ENCODE measurements at regions not wholly inside any gene's neighbourhood (a gene's known extent, or its start where the extent isn't known, plus 50 kb on each side); places are given as distances from the start of the nearest gene placed in this dataset.
"Not testable (repeated sequence)": the region's sequence is repeated elsewhere in the genome, so short reads cannot be mapped to it uniquely, and the experiment has no call there.

DNA sequence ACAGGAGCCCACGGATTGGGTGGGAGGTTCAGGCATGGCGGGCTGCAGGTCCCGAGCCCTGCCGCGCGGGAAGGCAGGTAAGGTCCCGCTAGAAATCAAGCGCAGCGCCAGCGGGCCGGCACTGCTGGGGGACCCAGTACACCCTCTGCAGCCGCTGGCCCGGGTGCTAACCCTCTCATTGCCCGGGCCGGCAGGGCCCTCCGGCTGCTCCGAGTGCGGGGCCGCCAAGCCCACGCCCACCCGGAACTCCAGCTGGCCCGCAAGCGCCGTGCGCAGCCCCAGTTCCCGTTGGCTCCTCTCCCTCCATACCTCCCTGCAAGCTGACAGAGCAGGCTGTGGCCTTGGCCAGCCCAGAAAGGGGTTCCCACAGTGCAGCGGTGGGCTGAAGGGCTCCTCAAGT is 156.8 kb upstream of the GIMD1 start:
- H3K27ac Mint-ChIP-seq; H3K4me3 Mint-ChIP-seq; POLR2A ChIA-PET; H3K4me1 Mint-ChIP-seq (ENCODE audit: low read depth); ATAC-seq; H3K36me3 Mint-ChIP-seq (ENCODE audit: low read depth); H3K9me3 Mint-ChIP-seq (ENCODE audit: insufficient read depth); CTCF ChIA-PET; DNase-seq; H3K27me3 Mint-ChIP-seq (ENCODE audit: low read depth): not testable (repeated sequence)

- CTCF ChIA-PET; DNase-seq; H3K4me3 Mint-ChIP-seq; H3K36me3 Mint-ChIP-seq (ENCODE audit: low read depth); POLR2A ChIA-PET; H3K9me3 Mint-ChIP-seq (ENCODE audit: insufficient read depth); H3K4me1 Mint-ChIP-seq (ENCODE audit: low read depth); H3K27ac Mint-ChIP-seq; ATAC-seq; H3K27me3 Mint-ChIP-seq (ENCODE audit: low read depth): not testable (repeated sequence)
Measured at GRCh38 chr4:106524772-106525171, 156.2 kb upstream of the GIMD1 start.

DNA sequence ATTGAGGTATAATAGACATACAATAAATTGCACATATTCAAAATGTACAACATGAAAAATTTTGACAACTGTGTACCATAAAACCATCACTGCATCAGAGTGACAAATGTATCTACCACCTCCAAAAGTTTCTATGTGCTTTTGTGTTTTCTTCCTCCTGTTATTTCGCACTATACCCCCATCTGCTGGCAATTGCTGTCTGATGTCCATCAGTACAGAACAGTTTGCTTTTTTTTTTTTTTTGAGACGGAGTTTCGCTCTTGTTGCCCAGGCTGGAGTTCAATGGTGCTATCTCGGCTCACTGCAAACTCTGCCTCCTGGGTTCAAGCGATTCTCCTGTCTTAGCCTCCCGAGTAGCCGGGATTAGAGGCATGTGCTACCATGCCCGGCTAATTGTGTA is 154.3 kb upstream of the GIMD1 start:
- H3K4me3 Mint-ChIP-seq, result no peak overlapping the region
- no peak overlapping the region for H3K27ac Mint-ChIP-seq
- no peaks in the 10 kb centered on the region for H3K27me3 Mint-ChIP-seq (ENCODE audit: low read depth)

DNA sequence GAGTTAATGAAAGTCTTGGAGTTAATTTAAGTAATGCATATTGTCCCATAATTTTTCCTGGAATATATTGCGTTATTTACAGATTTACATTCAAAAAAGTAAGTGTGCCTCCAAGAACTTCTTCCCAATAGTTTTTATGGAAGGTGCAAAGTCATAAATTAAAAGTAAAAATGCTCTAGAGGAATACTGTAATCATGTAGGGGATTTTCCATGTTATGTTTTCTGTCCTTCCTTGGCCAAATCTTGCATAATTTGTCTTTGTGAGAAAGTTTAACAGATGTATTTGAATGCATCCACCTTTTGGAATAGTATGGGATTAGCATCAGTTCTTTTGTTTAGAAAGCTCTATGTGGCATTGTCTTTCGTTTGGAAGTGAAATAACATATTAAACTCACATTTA is 144.1 kb upstream of the GIMD1 start:
- ATAC-seq (no peak), DNase-seq (no peak)
- no peak overlapping the region for H3K4me3 Mint-ChIP-seq
- no peaks in the 10 kb centered on the region for H3K4me1 Mint-ChIP-seq (ENCODE audit: low read depth)
- no peaks in the 10 kb centered on the region for H3K36me3 Mint-ChIP-seq (ENCODE audit: low read depth)
- no peaks in the 10 kb centered on the region for H3K9me3 Mint-ChIP-seq (ENCODE audit: insufficient read depth)
- ChIA-PET POLR2A (no interaction called here), CTCF (no interaction called here)
- H3K27me3 Mint-ChIP-seq (ENCODE audit: low read depth), result no peaks in the 10 kb centered on the region
- H3K27ac Mint-ChIP-seq, result no peak overlapping the region

More for the DNA sequence above, 154.3 kb upstream of the GIMD1 start:
- no peak for ATAC-seq
- Mint-ChIP-seq H3K4me1 (ENCODE audit: low read depth) (no peaks in the 10 kb centered on the region), H3K36me3 (ENCODE audit: low read depth) (no peaks in the 10 kb centered on the region), H3K9me3 (ENCODE audit: insufficient read depth) (no peaks in the 10 kb centered on the region)
- no peak for DNase-seq
- ChIA-PET CTCF (no interaction called here), POLR2A (no interaction called here)

GRCh38 chr4:106507440-106507839 is 138.9 kb upstream of the GIMD1 start:
- no peak for ATAC-seq
- Mint-ChIP-seq H3K4me1 (ENCODE audit: low read depth) (no peaks in the 10 kb centered on the region), H3K9me3 (ENCODE audit: insufficient read depth) (no peaks in the 10 kb centered on the region), H3K4me3 (no peak overlapping the region), H3K27me3 (ENCODE audit: low read depth) (peaks cover 2% of the 10 kb centered on the region), H3K27ac (no peak overlapping the region), H3K36me3 (ENCODE audit: low read depth) (no peaks in the 10 kb centered on the region)
- CTCF ChIA-PET, result no interaction called here
- no peak for DNase-seq
- POLR2A ChIA-PET, result no interaction called here

- ATAC-seq (no peak), DNase-seq (no peak)
- Mint-ChIP-seq H3K27ac (no peak overlapping the region), H3K9me3 (ENCODE audit: insufficient read depth) (no peaks in the 10 kb centered on the region), H3K36me3 (ENCODE audit: low read depth) (no peaks in the 10 kb centered on the region), H3K4me3 (no peak overlapping the region), H3K27me3 (ENCODE audit: low read depth) (peaks cover 6% of the 10 kb centered on the region), H3K4me1 (ENCODE audit: low read depth) (peaks cover 2% of the 10 kb centered on the region)
- POLR2A ChIA-PET, result no interaction called here
- CTCF ChIA-PET, result interaction anchor here (1.2 to 2.2 kb wide), 2 partner anchors 134 to 237 kb away, joined by 5 to 8 read pairs; no protein-coding TSS in a partner anchor
Measured at GRCh38 chr4:106503116-106504050, 134.8 kb upstream of the GIMD1 start.

GRCh38 chr4:106502106-106502699 is 133.6 kb upstream of the GIMD1 start:
- ATAC-seq (peak; percentile 61), DNase-seq (peak; percentile 55)
- no peak overlapping the region for H3K27ac Mint-ChIP-seq
- no peaks in the 10 kb centered on the region for H3K9me3 Mint-ChIP-seq (ENCODE audit: insufficient read depth)
- ChIA-PET POLR2A (no interaction called here), CTCF (no interaction called here)
- peaks cover 2% of the 10 kb centered on the region for H3K4me1 Mint-ChIP-seq (ENCODE audit: low read depth)
- H3K36me3 Mint-ChIP-seq (ENCODE audit: low read depth), result no peaks in the 10 kb centered on the region
- no peak overlapping the region for H3K4me3 Mint-ChIP-seq
- peaks cover 6% of the 10 kb centered on the region for H3K27me3 Mint-ChIP-seq (ENCODE audit: low read depth)

DNA sequence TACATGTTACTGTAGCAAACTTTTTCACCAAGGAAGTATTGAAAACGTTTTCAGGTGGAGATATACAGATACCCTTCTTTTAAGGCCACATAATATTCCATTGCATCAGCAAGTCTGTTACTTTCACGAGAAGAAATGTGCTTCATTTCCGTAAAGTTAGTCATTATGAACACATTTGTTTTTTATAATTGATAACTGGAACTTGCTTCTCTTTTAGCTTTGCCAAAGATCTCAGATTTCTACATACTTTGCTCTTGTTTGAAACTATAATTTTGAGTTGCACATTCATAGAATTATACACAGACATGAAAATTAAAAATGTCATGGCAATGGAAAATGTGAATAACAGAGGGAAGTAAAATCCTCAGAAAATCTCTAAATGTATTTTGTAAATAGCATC is 128.7 kb upstream of the GIMD1 start:
- Mint-ChIP-seq H3K9me3 (ENCODE audit: insufficient read depth) (no peaks in the 10 kb centered on the region), H3K27me3 (ENCODE audit: low read depth) (peaks cover 3% of the 10 kb centered on the region), H3K27ac (no peak overlapping the region), H3K4me1 (ENCODE audit: low read depth) (peaks cover 1% of the 10 kb centered on the region), H3K4me3 (no peak overlapping the region), H3K36me3 (ENCODE audit: low read depth) (no peaks in the 10 kb centered on the region)
- CTCF ChIA-PET, result no interaction called here
- POLR2A ChIA-PET, result no interaction called here
- DNase-seq, result no peak
- ATAC-seq, result no peak

DNA sequence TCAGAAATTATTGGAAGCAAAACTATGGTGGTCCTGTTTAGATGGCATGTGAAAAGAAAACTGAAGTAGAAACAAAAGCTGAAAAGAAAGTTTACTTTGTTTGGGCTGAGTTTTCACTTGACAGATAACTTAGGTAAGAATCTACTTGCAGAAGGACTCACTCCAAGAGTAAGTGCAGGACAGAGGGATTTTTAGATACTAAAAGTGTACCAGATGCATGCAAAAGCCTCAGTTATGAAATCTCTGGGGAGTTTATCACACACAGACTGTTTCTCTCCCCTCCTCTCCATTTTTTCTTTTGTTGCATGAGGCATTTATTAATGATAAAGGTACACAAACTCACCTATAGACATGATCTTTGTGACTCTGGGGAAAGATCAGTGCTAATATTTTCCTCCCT is 127.5 kb upstream of the GIMD1 start:
- ChIA-PET POLR2A (no interaction called here), CTCF (interaction anchor here (0.7 kb wide), 1 partner anchor 127 kb away, joined by 3 read pairs; no protein-coding TSS in a partner anchor)
- no peak overlapping the region for H3K4me3 Mint-ChIP-seq
- no peak overlapping the region for H3K27ac Mint-ChIP-seq
- H3K4me1 Mint-ChIP-seq (ENCODE audit: low read depth), result no peaks in the 10 kb centered on the region
- no peaks in the 10 kb centered on the region for H3K27me3 Mint-ChIP-seq (ENCODE audit: low read depth)
- DNase-seq (no peak), ATAC-seq (no peak)
- H3K9me3 Mint-ChIP-seq (ENCODE audit: insufficient read depth), result no peaks in the 10 kb centered on the region
- H3K36me3 Mint-ChIP-seq (ENCODE audit: low read depth), result no peaks in the 10 kb centered on the region

DNA sequence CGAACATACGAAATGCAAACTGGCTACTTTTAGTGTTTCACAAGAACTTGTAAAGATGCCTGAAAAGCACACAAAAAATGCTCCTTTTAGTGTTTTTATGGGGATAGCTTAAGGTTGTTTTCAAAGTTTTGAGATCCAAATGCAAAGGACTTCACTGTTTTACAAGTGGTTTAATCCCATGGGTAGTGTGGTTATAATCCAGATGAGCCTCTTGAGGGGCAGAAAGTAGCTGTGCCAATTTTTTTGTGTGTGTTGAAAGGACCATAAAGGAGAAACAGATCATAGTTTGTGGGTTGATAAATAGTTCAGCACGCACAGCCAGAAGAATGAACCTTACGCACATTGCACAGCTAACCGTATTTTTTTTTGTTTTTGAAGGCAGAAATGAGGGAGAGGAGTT is 126.9 kb upstream of the GIMD1 start:
- Mint-ChIP-seq H3K9me3 (ENCODE audit: insufficient read depth) (no peaks in the 10 kb centered on the region), H3K36me3 (ENCODE audit: low read depth) (no peaks in the 10 kb centered on the region), H3K4me1 (ENCODE audit: low read depth) (no peaks in the 10 kb centered on the region), H3K27me3 (ENCODE audit: low read depth) (no peaks in the 10 kb centered on the region), H3K27ac (no peak overlapping the region), H3K4me3 (no peak overlapping the region)
- no peak for DNase-seq
- ChIA-PET CTCF (interaction anchor here (0.7 to 0.8 kb wide), 2 partner anchors 125 to 126 kb away, joined by 3 read pairs; no protein-coding TSS in a partner anchor), POLR2A (no interaction called here)
- no peak for ATAC-seq

- no peaks in the 10 kb centered on the region for H3K4me1 Mint-ChIP-seq (ENCODE audit: low read depth)
Measured at GRCh38 chr4:106494066-106494465, 125.5 kb upstream of the GIMD1 start.

GRCh38 chr4:106493086-106493485 is 124.5 kb upstream of the GIMD1 start:
- no peak for ATAC-seq
- Mint-ChIP-seq H3K9me3 (ENCODE audit: insufficient read depth) (no peaks in the 10 kb centered on the region), H3K36me3 (ENCODE audit: low read depth) (no peaks in the 10 kb centered on the region), H3K4me3 (no peak overlapping the region), H3K4me1 (ENCODE audit: low read depth) (no peaks in the 10 kb centered on the region), H3K27me3 (ENCODE audit: low read depth) (no peaks in the 10 kb centered on the region), H3K27ac (no peak overlapping the region)
- ChIA-PET POLR2A (no interaction called here), CTCF (no interaction called here)
- DNase-seq, result no peak

More at GRCh38 chr4:106494066-106494465, 125.5 kb upstream of the GIMD1 start:
- ChIA-PET POLR2A (no interaction called here), CTCF (no interaction called here)
- H3K9me3 Mint-ChIP-seq (ENCODE audit: insufficient read depth), result no peaks in the 10 kb centered on the region
- DNase-seq (no peak), ATAC-seq (no peak)
- no peaks in the 10 kb centered on the region for H3K36me3 Mint-ChIP-seq (ENCODE audit: low read depth)
- no peaks in the 10 kb centered on the region for H3K27me3 Mint-ChIP-seq (ENCODE audit: low read depth)
- H3K4me3 Mint-ChIP-seq, result no peak overlapping the region
- no peak overlapping the region for H3K27ac Mint-ChIP-seq

Data from activated CD8-positive, alpha-beta T cell treated with anti-CD3 and anti-CD28 coated beads, Interleukin-2, amount 10 ng/mL, durations not matched to agents 7 days and 5 days (primary cell).